ENCODE measurements at regions not wholly inside any gene's neighbourhood (a gene's known extent, or its start where the extent isn't known, plus 50 kb on each side); places are given as distances from the start of the nearest gene placed in this dataset.
"Not testable (repeated sequence)": the region's sequence is repeated elsewhere in the genome, so short reads cannot be mapped to it uniquely, and the experiment has no call there.

DNA sequence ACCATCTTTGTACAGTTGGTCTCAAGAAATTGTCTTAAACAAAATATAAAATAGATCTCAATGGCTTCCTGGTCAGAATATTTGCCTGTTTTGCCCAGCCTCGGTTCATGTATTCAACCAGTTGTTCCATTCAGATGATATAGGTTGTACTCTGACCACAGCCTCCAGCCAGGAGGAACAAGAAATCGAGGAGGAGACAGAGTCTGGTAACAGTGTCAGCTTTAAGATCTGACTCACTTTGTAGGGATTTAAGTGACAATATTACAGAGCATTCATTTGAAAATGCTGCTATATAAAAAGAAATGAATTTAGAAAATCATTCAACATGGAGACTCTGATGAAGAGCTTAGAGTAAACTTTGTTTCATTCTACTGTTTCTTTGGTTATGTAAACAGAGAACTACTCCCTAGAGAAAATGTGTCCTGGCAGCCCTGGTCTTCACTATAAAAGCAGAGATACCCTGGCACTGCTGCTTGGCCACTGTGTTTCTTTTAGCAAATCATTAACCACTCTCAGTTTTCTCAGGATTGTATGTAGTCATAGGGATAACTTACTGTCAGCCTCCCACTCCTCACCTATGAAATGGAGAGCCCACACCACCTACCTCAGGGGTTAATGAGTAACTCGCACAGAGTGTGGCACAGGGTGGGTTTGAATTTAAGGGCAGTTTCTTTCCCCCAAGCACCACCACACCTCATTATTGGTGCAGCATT is 53.5 kb downstream of the PAGE2 start:
- no peak for DNase-seq

DNA sequence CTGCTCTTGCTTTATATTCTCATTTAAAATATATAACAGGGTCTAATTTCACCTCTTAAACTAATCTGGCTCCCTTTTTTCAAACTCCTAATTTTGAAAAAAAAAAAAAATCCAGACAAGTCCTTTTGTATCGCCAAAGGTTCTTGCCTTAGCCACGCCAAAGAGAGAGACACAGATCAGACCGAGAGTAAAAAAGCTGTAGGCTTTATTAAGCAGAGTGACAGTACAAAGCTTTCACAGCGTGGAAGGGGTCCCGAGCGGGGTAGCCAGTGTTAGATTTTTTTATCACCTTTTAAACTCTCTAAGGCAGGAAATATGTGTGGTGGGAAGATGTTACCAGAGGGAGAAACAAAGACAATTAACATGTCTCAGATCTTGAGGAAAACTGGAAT is 54.1 kb downstream of the PAGE2 start:
- DNase-seq, result no peak

DNA sequence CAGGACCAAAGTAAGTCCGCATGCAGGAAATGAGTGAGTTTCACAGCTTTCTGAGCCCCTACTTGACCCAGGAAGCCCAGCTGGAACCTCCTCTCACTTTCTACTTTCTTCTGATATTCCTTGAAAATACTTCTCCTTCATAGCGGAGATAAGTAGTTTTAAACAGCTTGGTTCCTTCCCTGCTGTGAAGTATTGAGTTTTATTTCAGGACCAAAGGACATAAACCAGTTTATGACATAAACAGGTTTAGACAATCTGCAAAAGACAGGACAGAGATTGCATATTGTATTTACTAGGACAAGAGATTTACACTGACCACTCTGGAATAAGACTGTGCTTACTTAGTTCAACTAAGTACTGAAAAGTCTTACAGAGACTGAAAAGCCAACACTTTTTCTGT is 54.8 kb downstream of the PAGE2 start:
- DNase-seq, result no peak

DNA sequence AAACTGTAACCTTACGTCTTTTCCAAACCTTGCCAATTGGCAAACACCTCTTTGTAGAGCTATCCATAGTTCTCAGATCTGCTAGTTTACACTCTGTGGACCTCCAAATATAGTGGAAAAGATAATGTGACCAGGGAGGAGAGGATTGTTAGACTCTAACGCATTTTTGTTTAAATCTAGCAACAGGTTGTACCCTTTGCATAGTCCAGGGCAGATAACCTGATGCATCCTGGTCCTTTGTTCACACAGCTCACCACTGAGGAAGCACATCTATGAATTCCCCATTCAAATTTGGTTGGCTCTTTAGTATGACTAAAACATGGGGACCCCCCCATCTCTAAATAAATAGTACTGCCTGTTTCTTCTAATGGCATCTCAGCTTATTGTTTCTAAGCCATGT is 55.9 kb downstream of the PAGE2 start:
- no peak for DNase-seq

DNA sequence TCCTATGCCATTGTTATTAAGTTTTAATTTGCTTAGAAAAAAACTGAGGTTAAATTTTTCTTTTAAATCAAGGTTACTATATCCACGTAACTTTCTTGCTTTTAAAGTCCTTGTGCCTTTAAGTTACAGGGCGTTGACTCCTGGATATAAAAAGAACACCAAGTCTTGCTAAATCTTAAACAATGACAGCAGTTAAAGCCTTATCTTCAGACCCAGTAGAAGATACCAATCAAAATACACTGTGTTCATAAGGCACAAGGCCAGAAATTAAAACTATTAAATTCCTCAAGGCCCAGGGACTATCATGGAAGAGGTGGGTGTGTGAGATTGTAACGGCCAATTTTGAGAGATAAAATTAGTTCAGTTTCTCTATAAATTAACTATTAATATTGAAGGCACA is 60.4 kb downstream of the PAGE2 start:
- no peak for DNase-seq

DNA sequence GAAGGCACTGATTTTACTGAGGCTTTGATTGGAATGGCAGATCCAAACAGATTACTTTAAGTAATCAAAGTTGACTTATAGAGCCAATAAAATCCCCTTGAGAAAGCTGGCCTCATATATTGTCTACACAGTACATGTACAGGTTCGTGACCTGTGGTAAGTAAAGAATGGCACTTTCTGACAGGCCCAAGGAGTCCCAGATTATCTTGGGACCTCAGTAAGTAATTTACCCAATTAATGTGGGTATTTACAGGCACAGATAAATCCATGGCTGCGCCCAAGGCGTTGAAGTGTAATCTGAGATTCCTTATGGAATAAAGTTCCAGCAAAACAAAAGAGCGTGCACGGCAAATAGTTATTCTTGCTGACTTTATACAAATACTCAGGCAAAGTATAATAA is 62.4 kb downstream of the PAGE2 start:
- DNase-seq, result no peak

DNA sequence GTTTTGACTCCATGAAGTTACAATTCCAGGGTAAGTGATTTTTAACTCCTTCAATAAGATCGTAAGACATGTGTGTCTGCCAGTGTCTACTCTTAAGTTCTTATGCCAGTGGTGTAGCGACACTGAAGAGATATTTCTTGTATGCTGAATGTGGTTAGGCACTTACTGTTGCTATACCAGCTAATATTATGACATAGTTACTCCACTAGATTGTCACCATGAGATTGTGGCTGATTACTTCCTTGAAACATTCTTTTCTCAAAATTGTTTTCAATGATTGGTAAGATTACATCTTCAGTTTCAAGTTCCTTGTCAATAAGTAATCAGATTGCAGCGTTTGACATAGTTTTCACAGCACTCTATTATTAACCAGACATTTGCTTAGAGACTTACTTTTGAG is 60.6 kb upstream of the PAGE5 start:
- no peak for DNase-seq

DNA sequence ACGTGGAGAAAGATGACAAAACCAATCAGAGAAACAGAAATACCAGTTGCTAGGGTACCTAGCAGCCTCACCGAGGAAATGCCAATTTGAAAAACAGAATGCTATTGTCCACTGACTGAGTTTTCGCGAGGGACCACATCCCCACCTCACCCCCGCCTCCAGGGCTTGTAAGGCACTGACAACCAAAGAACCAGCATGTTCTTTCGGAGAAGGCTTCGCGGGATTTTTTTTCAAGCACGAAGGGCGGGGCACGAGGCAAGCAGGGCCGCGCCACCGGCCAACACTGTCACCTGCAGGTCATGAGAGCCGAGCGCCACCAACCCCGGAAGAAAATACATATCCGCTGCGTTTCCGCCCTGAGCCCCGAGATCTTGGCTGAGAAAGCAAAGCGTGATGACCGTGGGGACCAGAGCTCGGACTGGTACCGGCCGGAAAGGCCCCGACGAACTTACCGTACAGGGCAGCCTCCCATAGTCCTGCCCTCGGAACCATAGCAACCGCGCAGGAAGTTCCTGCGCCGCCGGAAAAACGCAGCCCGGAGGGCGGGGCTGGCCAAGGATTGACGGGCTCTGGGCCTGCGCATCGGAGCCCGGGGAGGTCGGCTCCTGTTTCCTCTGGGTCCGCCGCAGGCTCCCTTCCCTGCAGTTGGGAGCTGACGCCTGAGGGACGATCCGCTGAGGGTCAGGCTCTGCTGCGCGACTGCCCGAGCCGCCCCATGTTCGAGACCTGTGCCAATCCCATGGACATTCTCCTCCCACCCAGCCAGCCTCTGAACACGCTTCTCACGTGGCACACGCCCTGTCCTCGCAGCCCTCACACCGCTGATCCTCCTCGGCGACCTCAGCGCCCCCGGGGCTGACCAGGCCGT is 59.2 kb upstream of the PAGE5 start:
- peak; percentile 93 for DNase-seq

DNA sequence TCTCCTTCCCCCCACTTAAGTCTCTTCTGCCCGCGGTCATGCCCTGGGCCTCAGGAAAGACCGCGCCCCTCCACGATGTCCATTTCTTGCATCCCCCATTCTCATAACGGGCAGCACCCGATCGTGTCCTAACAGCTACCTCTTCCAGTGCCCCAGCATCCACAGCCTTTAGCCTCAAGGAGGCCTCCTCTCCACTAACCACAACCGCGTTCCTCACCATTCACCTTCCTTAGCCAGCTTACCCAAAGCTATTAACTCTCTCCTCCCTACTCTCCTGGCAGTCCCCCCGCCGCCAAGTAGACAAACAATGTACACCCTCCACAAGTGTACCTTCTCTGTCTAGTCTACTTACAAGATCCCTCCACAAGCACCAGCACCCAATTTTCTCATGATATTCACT is 58.6 kb upstream of the PAGE5 start:
- no peak for DNase-seq

DNA sequence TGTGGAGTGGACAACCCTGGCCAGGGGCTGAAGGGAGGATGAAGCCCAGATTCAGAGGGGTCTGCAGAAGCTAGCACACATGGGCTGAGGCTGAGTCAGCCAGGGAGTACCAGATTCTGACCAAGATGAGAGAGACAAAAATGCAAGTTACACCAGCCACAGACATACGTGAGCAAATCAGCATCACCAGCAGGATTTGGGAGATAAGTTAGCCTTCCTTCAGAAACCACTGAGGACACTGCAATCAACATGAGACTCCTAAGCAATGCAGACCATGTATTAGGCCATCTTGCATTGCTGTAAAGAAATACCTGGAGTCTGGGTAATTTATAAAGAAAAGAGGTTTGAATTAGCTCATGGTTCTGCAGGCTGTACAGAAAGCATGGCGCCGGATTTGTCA is 57.0 kb upstream of the PAGE5 start:
- DNase-seq, result no peak

DNA sequence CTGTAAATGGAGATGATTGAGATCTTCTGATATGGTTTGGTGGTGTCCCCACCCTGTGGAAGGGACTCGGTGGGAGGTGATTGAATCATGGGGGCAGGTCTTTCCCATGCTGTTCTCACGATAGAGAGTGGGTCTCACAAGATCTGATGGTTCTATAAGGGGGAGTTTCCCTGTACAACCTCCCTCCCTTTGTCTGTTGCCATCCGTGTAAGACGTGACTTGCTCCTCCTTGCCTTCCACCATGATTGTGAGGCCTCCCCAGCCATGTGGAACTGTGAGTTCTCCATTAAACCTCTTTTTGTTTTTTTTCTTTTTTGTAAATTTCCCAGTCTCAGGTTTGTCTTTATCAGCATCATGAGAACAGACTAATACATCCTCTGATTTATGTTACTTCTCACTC is 55.1 kb upstream of the PAGE5 start:
- DNase-seq, result not testable (repeated sequence)

DNA sequence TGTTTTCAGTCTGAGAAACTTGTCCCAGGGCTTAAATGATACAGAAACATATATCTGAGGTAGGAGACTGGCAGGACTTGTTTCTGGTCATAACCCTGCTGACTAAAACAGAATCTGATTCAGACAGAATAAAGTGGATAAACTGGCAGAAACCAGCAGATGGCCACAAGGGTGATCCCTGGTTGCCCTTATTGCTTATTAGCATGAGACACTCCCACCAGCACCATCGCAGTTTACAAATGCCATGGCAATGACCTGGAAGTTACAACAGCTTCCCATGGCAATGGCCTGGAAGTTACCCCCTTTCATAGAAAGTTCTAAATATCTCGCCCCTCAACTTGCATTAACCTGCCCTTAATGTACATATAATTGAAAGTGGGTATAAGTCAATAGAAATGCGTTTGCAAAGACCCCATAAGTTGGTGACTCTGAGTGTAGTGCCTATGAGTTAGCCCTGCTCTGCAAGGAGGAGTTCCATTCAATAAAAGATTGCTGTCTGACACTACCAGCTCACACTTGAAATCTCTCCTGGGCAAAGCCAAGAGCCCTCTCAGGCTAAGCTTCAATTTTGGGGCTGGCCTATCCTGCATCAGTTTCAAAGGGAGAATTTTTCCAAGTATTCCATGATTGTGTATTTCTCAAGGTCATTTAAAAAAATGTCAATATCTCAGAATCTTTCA is 52.9 kb upstream of the PAGE5 start:
- DNase-seq, result no peak

DNA sequence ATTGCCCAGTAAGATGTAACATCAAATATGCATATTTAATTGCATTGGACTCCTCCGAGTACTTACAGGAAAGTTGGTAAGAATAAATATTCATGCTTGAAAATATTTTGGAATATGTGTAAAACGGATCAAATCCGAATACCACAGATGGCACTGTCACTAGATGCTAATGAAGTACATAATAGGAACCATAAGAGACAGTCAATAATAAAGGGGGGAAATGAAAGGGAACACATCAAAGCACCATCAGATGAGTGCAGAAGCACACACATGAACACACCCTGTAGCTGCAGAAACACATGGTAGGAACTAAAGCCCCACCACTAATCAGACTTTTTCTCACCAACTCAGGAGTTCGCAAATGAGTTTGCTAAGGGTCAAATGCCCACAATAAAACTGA is 52.2 kb upstream of the PAGE5 start:
- no peak for DNase-seq

DNA sequence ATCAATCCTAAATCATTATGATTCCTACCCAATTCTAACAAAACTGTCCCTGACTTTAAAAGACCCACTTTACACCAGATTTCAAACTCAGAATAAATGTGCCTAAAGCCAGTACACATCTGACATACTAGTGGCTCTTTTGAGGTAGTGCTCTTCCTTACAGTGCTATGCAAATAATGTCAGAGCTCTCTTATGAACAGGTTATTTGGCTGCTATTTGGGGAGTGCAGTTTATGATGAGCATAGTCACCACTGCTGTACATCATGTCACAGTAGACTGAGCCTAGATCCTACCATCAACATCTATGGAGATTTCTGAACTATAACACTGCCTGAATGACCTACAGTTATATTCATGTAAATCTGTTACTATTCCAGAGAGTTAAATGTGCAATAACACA is 50.4 kb upstream of the PAGE5 start:
- no peak for DNase-seq
